ENCODE measurements at regions not wholly inside any gene's neighbourhood (a gene's known extent, or its start where the extent isn't known, plus 50 kb on each side); places are given as distances from the start of the nearest gene placed in this dataset.

- ChIA-PET CTCF (ENCODE audit: low intra/inter-chr PET ratio, low total read pairs) (no interaction called here), POLR2A (no interaction called here)
- H3K4me2 ChIP-seq (ENCODE audit: low read depth, low read length): no peak overlapping the region
- H3K27me3 ChIP-seq (ENCODE audit: control insufficient read depth in 1 of 2, insufficient read depth in 2 of 2, low read length in 2 of 2): peaks cover 0 to 5% of the 10 kb centered on the region in 2 experiments; a peak in 1 of 5 replicates
- DNase-seq (ENCODE audit: low spot score) (no peak), ATAC-seq (no peak), FAIRE-seq (no peak)
- no peaks in the 10 kb centered on the region for H3K4me1 ChIP-seq (ENCODE audit: insufficient read depth, low read length)
- intact Hi-C loops (cut with micrococcal nuclease; ENCODE audit: unreplicated experiment) (no loop called here), in situ Hi-C loops (cut with HindIII; ENCODE audit: extremely low pct_ligation_motif_present, low pct_unique_long_range_greater_than_20kb) (no loop called here)
- H3K27ac ChIP-seq (ENCODE audit: extremely low read length, insufficient read depth, low read length): no peak overlapping the region
- no peak overlapping the region for H3K4me3 ChIP-seq (replicated peaks in 1 of 3; ENCODE audit: insufficient read depth in 1 of 3, low read depth in 2 of 3, low read length in 3 of 3)
- no peaks in the 10 kb centered on the region for H3K36me3 ChIP-seq (replicated peaks in 1 of 2; ENCODE audit: control insufficient read depth in 1 of 2, insufficient read depth in 2 of 2, low read length in 2 of 2)
- H4K20me1 ChIP-seq (ENCODE audit: insufficient read depth, low read length): no peaks in the 10 kb centered on the region
- H2AFZ ChIP-seq (ENCODE audit: low read length): no peak overlapping the region
- H3K9me3 ChIP-seq (ENCODE audit: low read length): no peaks in the 10 kb centered on the region
- no peaks in the 10 kb centered on the region for H3K79me2 ChIP-seq (ENCODE audit: insufficient read depth, low read length)
- BruUV-seq (replicated peaks): no TSS peak
- no peak overlapping the region for H3K9ac ChIP-seq (ENCODE audit: insufficient read depth, low read depth, low read length)
- WGBS (ENCODE audit: low lambda C conversion rate): 7% methylated on average over 3 of the region's 3 CpGs
- no peak for TF ChIP-seq KIAA2018 (CRISPR knock-in tag; IDR thresholded peaks at IDR 0.05; ENCODE audit: borderline replicate concordance)
- no peak for TF ChIP-seq NKX3-1 (CRISPR knock-in tag; IDR thresholded peaks at IDR 0.05)
- no peak for TF ChIP-seq PHF21A (CRISPR knock-in tag; IDR thresholded peaks at IDR 0.05)
- no peak for TF ChIP-seq NBN (conservative IDR thresholded peaks at IDR 0.05)
- TF ChIP-seq ZNF160 (CRISPR knock-in tag; IDR thresholded peaks at IDR 0.05): no peak
- TF ChIP-seq SNAPC2 (CRISPR knock-in tag; IDR thresholded peaks at IDR 0.05): no peak
- no peak for TF ChIP-seq ZNF512 (CRISPR knock-in tag; IDR thresholded peaks at IDR 0.05)
These were observed 245.7 kb downstream of the SP3 start for GRCh38 chr2:173719471-173719870.

Measured in HepG2 (cell line).